Skin of body (tissue), 1 donor: ENCODE measurements at regions not wholly inside any gene's neighbourhood (a gene's known extent, or its start where the extent isn't known, plus 50 kb on each side); places are given as distances from the start of the nearest gene placed in this dataset.
"Not testable (repeated sequence)": the region's sequence is repeated elsewhere in the genome, so short reads cannot be mapped to it uniquely, and the experiment has no call there.

ENCODE experiments used
- DNase-seq: peaks from one replicate; lab custom pipeline; 2025; lab: John Stamatoyannopoulos, UW

DNA sequence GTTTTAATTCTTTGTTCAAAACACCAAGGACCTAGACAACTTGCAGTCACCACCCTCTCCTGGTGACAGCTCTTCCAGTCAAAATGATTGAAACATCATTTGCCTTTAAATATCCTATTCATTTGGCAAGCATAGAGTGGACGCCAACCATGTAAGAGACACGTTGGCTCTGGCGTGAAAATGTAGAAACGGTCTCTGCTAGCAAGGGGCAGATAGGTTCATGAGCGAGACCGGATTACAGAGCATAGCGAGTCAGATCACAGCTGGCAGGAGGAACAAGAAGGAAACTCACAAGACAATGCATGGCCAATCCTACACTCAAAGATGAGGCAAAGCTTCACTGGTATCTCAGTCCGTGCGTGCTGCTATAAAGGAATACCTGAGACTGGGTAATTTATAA is 759.5 kb downstream of the UQCRFS1 start:
- no peak for DNase-seq

GRCh38 chr19:28449803-28450202 is 763.1 kb downstream of the UQCRFS1 start:
- no peak for DNase-seq

GRCh38 chr19:28446511-28446910 is 766.4 kb downstream of the UQCRFS1 start:
- no peak for DNase-seq

GRCh38 chr19:28445826-28446225 is 767.1 kb downstream of the UQCRFS1 start:
- no peak for DNase-seq

GRCh38 chr19:28444362-28444761 is 768.6 kb downstream of the UQCRFS1 start:
- DNase-seq = no peak

DNA sequence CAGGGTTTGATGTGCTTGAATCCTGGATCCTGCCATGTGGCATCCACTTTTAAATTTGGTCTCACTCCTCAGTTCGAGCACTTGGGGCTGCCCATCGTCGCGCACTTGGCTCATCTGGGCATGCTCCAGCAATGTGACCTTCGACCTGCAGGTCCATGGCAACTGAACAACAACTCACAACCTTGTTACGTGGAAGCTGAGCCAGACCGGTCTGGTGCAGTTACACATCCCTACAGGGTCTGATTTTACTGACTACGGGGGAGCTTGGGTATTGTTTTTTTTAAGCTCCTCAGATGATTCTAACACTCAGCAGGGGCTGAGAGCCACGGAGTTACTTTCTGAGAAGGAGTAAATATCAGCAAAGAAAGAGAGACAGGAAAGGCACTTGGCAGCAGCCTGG is 769.6 kb downstream of the UQCRFS1 start:
- DNase-seq = no peak

DNA sequence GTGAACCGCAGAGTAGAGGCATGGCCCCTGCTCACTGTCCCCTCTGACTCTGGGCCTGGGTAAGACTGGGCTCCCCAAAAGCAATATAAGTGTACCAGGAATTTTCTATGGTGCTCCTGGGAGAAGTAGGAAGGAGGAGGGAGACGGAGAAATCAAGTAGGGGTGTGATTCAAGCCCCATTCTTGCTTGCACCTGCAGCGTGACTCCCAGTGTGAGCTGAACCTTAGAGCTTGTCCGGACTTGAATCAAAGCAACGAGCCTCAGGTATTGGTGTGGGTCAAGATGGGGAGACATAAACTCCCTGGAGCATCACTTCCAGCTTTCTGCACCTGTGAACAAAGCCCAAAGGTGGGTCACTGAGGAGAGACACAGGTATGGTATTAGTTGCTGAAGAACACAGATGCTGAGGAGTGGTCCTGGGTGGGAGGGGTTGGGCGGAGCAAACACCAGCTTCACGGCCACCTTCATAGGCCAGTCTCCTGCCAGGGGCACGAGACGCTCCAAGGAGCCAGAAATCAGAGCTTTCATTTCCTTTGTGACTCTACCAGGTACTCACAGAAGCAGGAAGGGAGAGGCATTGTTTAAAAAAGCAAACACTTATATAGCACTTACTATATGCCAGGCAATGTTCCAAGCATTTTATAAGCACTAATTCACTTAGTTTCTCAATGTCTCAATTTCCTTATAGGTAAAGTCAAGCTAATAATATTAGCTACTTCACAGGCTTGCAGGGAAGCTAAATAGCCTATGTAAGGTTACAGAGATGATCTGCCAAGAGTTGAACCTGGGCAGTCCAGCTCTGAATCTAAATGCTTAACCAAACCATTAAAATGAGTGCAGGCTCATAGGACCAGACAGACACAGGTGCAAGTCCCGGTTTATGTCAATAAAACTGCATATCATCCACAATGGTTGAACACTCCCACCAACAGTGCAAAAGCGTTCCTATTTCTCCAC is 775.3 kb downstream of the UQCRFS1 start:
- no peak for DNase-seq

GRCh38 chr19:28436320-28436719 is 776.6 kb downstream of the UQCRFS1 start:
- DNase-seq = no peak

- DNase-seq = no peak
These were observed 777.2 kb downstream of the UQCRFS1 start for GRCh38 chr19:28435551-28436271.

GRCh38 chr19:28434794-28435193 is 778.2 kb downstream of the UQCRFS1 start:
- DNase-seq = not testable (repeated sequence)

GRCh38 chr19:28434365-28434764 is 778.6 kb downstream of the UQCRFS1 start:
- not testable (repeated sequence) for DNase-seq

GRCh38 chr19:28433166-28433565 is 779.8 kb downstream of the UQCRFS1 start:
- DNase-seq = not testable (repeated sequence)

GRCh38 chr19:28430214-28430613 is 782.7 kb downstream of the UQCRFS1 start:
- no peak for DNase-seq

- no peak for DNase-seq
These were observed 783.6 kb downstream of the UQCRFS1 start for GRCh38 chr19:28429356-28429755.

DNA sequence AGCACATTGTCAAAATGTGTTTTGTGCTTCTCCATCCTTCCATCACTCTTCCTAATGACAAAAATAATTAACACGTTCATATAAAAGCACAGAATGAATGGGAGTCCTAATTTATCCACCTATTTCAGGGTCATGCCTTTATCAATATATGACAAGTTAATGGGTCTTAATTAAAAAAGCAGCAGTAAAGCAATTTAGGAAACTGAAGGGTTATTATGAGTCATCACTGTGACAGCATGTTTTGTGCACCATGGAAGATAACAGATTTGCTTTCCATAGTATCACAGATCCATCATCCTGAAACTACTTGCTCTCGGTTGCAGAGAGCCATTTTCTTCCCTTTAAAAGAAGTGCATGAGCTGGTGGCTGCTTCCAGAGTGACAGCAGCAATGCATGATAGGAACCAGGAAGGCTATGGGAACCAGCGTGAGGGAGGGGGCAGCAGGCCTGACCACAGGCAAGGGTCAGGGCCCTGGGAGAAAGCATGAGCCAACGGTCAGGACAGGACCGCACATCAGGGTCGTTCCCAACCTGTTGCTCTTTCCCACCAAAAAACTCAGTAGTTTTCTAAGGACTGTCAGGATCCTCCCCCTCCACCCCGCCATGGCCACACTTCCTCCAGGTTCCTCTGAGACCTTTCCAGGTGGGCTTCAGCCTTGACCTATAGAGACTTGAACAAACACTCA is 784.1 kb downstream of the UQCRFS1 start:
- no peak for DNase-seq

DNA sequence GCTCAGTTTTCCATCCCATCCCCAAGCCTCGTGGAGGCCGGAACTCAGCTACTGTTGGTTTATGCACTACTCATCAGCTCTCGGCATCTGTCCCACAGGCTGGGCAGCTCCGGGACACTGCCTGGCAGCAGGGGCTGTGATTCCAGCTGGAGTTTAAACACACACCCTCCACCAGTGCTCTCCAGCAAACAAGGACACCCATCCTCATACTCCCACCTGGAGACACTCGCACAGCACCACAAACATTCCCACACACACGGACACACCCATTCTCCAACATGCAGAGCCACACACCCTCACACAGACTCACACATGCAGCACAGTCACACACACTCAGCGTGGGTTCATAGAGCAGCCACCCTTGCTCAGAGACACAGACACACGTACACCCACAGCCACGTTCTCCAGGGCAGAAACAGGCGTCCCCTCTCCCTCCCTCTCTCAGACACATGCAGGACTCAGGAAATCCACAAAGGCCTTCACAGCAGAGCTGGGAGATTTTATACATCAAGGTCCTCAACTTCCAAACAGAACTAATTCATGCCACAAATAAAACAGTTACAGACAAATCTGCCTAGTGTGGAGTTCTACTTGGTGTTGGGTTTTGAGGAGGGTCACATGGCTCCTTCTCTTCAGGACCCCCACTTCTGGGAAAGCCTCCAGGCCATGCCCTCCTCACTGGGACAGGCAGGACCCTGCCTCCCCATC is 785.4 kb downstream of the UQCRFS1 start:
- no peak for DNase-seq

- DNase-seq = no peak
These were observed 786.2 kb downstream of the UQCRFS1 start for GRCh38 chr19:28426730-28427225.

GRCh38 chr19:28426110-28426729 is 786.7 kb downstream of the UQCRFS1 start:
- no peak for DNase-seq

- no peak for DNase-seq
These were observed 787.7 kb downstream of the UQCRFS1 start for GRCh38 chr19:28425046-28425931.

DNA sequence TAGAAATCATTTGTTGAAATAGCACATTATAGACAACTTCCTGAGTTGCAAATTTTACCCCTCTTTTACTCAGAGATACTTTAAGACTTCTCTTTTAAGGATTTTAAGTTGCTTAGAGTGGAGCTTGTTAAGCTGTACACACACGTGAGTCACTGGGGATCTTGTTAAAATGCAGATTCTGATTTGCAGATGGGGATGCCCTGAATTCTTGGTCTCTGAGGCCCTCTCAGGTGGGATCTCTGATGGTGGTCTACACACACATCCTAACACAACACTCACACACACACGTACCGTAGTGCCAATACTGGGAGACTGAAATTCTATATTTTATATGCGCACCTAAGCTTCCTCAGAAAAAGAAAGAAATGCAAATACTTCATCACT is 788.3 kb downstream of the UQCRFS1 start:
- no peak for DNase-seq
